K562 (cell line): ENCODE measurements at regions not wholly inside any gene's neighbourhood (a gene's known extent, or its start where the extent isn't known, plus 50 kb on each side); places are given as distances from the start of the nearest gene placed in this dataset.
A peak's percentile ranks its signal among the peaks of the same experiment; 100 is the strongest.

Experiments used
- ATAC-seq: fragments of 200-7000 bp; cut with Tn5 transposase; 3 replicates; pipeline ENCODE4 v1.9.1; 2020; ENCODE audit warnings: moderate library complexity
- BruUV-seq: library from RNA; stranded (reverse); fragments of 400-500 nt; replicated peaks from 2 replicates; lab custom pipeline; 2021; lab: Mats Ljungman, UMichigan
- CTCF ChIA-PET: fragments of 300-600 bp; formaldehyde crosslinking; extraction: SDS; loops from one replicate; lab custom pipeline; 2021; ENCODE audit warnings: low intra/inter-chr PET ratio; lab: Yijun Ruan, JAX
- POLR2A ChIA-PET: fragments of 300-600, 350-650 bp; sonication (Branson Sonifier 250); formaldehyde crosslinking; extraction: SDS; loops from one replicate; lab custom pipeline; 2021; ENCODE audit warnings: antibody characterized with exemption, inconsistent platforms; lab: Yijun Ruan, JAX
- DNase-seq, 4 experiments: peaks; one replicate each; pipeline versions ENCODE4 v3.0.0 to v3.0.0-alpha.2; 2011 to 2018; ENCODE audit warnings: low spot score in 3 of 4, mixed read lengths in 3 of 4; ENCODE audit errors: extremely low read depth in 1 of 4
- FAIRE-seq: peaks from 2 replicates; lab custom pipeline; 2011; peaks lifted over from hg19 to GRCh38; lab: Jason Lieb, UNC
- H2AFZ ChIP-seq: 2 replicates; pipeline ENCODE4 v1.6.0; 2011; ENCODE audit warnings: low read depth, low read length, control low read depth, inconsistent platforms
- H3K27ac ChIP-seq: fragments of 200-600 bp; 3 replicates; pipeline ENCODE4 v1.8.0; 2011; ENCODE audit warnings: low read depth, mild to moderate bottlenecking, control low read depth, inconsistent platforms, low read length, moderate library complexity, mixed read lengths; ENCODE audit errors: extremely low read depth
- H3K27me3 ChIP-seq, 2 experiments: fragments of 300-600 bp in 1 of 2; 2 replicates in 1 of 2; 3 replicates in 1 of 2; pipeline versions ENCODE4 v1.6.0 to v1.8.0; 2011; ENCODE audit warnings: inconsistent platforms in 2 of 2, low read length in 2 of 2, mild to moderate bottlenecking in 1 of 2, mixed read lengths in 1 of 2, moderate library complexity in 1 of 2; ENCODE audit not compliant: control insufficient read depth in 2 of 2, insufficient read depth in 2 of 2
- H3K36me3 ChIP-seq: fragments of 300-600 bp; 3 replicates; pipeline ENCODE4 v1.8.0; 2011; ENCODE audit warnings: mild to moderate bottlenecking, low read length, inconsistent platforms; ENCODE audit not compliant: control insufficient read depth, insufficient read depth
- H3K4me1 ChIP-seq, 2 experiments: fragments of 200-600 bp in 1 of 2; replicated peaks in 1 of 2; 2 replicates in 1 of 2; 3 replicates in 1 of 2; pipeline versions ENCODE4 v1.5.1 to v1.8.0; 2011; ENCODE audit warnings: inconsistent platforms in 2 of 2, low read length in 2 of 2, mild to moderate bottlenecking in 1 of 2, mixed read lengths in 1 of 2, moderate library complexity in 1 of 2; ENCODE audit not compliant: control insufficient read depth in 2 of 2, insufficient read depth in 2 of 2
- H3K4me2 ChIP-seq: 2 replicates; pipeline ENCODE4 v1.6.1; 2011; ENCODE audit warnings: low read length, control low read depth, inconsistent platforms, mixed read lengths; ENCODE audit not compliant: insufficient read depth
- H3K4me3 ChIP-seq: fragments of 200-600 bp; sonication (generic), shearing (Covaris generic); 2 replicates; pipeline ENCODE4 v1.5.1; 2016; ENCODE audit warnings: control low read depth, inconsistent platforms
- H3K79me2 ChIP-seq: fragments of 200-600 bp; 3 replicates; pipeline ENCODE4 v1.8.0; 2011; ENCODE audit warnings: low read length, inconsistent platforms; ENCODE audit not compliant: control insufficient read depth, insufficient read depth
- H3K9ac ChIP-seq, 2 experiments: 2 replicates each; pipeline versions ENCODE4 v1.6.0 to v1.6.1; 2011; ENCODE audit warnings: low read depth in 2 of 2, low read length in 2 of 2, control low read depth in 1 of 2, inconsistent platforms in 1 of 2, mild to moderate bottlenecking in 1 of 2, mixed read lengths in 1 of 2; ENCODE audit not compliant: insufficient read depth in 1 of 2
- H3K9me1 ChIP-seq: one replicate; pipeline ENCODE4 v1.6.0; 2011; ENCODE audit warnings: inconsistent platforms, mild to moderate bottlenecking, low read length, moderate library complexity; ENCODE audit not compliant: control insufficient read depth, insufficient read depth
- H3K9me3 ChIP-seq: replicated peaks from 2 replicates; pipeline ENCODE4 v1.5.1; 2011; ENCODE audit warnings: low read depth, low read length, inconsistent platforms; ENCODE audit not compliant: control insufficient read depth, insufficient read depth
- H4K20me1 ChIP-seq: replicated peaks from 2 replicates; pipeline ENCODE4 v1.6.1; 2011; ENCODE audit warnings: low read length, inconsistent platforms, mixed read lengths; ENCODE audit not compliant: control insufficient read depth, insufficient read depth
- BRD9 ChIP-seq: fragments of 450-650 bp; IDR thresholded peaks from 2 replicates; pipeline ENCODE4 v1.6.1; 2018; ENCODE audit warnings: low read depth; ENCODE audit not compliant: partially characterized antibody
- CEBPB ChIP-seq: fragments of 450-650 bp; IDR thresholded peaks from 2 replicates; pipeline ENCODE4 v1.6.1; 2016; ENCODE audit warnings: missing genetic modification characterization, missing compliant biosample characterization
- CEBPG ChIP-seq, 3 experiments: fragments of 200-800 bp in 1 of 3; sonication (Bioruptor generic) in 1 of 3; sonication (generic) in 1 of 3; formaldehyde crosslinking in 1 of 3; IDR thresholded peaks in 2 of 3; conservative IDR thresholded peaks in 1 of 3; 2 replicates each; pipeline versions ENCODE4 v1.6.1 to v1.8.0; 2016 to 2022; ENCODE audit warnings: missing compliant biosample characterization in 2 of 3, missing genetic modification characterization in 2 of 3, mild to moderate bottlenecking in 1 of 3, missing genetic modification reagents in 1 of 3
- NFXL1 ChIP-seq: fragments of 450-650 bp; formaldehyde crosslinking; IDR thresholded peaks from 2 replicates; pipeline ENCODE4 v1.4.0; 2021; ENCODE audit warnings: mild to moderate bottlenecking
- NR3C1 ChIP-seq: sonication (generic); formaldehyde crosslinking; IDR thresholded peaks from 2 replicates; pipeline ENCODE4 v1.8.1; 2022; ENCODE audit warnings: missing genetic modification reagents
- ZNF347 ChIP-seq: fragments of 450-650 bp; formaldehyde crosslinking; IDR thresholded peaks from 2 replicates; pipeline ENCODE4 v1.4.0; 2020; ENCODE audit warnings: low read depth, mild to moderate bottlenecking, moderate library complexity
- ZNF436 ChIP-seq: fragments of 250-450, 450-650 bp; sonication (Bioruptor Pico); formaldehyde crosslinking; IDR thresholded peaks from 2 replicates; pipeline ENCODE4 v1.7.0; 2020; ENCODE audit warnings: mild to moderate bottlenecking
- WGBS: fragments of 100-300 bp; shearing (Covaris generic); methylation state at CpG from one replicate; pipeline ENCODE4 v1.1.6; 2016; ENCODE audit warnings: low coverage, mixed read lengths; ENCODE audit not compliant: insufficient coverage; ENCODE audit errors: missing lambda C conversion rate; 5-methylcytosine and 5-hydroxymethylcytosine counted together
- in situ Hi-C: fragments of 300-500 bp; cut with MboI; formaldehyde crosslinking; loops from 4 replicates; pipeline ENCODE4 v1.15.0; 2018; ENCODE audit warnings: inconsistent platforms, mixed read lengths
- intact Hi-C: fragments of 100-400 bp; cut with micrococcal nuclease; formaldehyde crosslinking; loops from 2 replicates; pipeline ENCODE4 v1.14.2; 2022
- TF ChIP-seq, protein P1 (sequence below), 3 experiments: fragments of 200-800 bp in 1 of 3; fragments of 250-450 bp in 1 of 3; fragments of 450-650 bp in 1 of 3; sonication (Bioruptor Pico) in 1 of 3; sonication (Bioruptor generic) in 1 of 3; formaldehyde crosslinking in 1 of 3; IDR thresholded peaks; 2 replicates each; pipeline versions ENCODE4 v1.6.1 to v1.8.0; 2016 to 2022; ENCODE audit warnings: mild to moderate bottlenecking in 2 of 3, missing genetic modification characterization in 2 of 3, missing compliant biosample characterization in 1 of 3, moderate library complexity in 1 of 3

DNA sequence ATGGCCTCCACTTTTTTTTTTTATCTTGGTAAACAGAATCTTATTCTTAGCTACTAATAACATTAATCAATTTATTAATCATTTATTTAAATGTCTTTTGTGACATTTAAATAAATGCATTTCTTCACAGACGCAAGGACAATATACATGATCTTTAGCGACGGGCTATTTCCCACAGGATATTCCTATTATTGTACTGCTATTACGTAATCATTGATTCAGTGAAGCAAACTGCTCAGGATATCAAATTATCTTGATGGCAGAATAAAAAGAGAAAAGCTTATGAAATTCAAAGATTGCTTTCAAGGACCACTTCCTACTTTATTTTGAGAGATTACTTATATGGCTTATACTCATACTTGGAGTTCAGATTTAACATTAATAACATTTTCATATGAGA lies 114.1 kb downstream of the FAM9B start:
- Histone ChIP-seq H3K4me3 (no peak overlapping the region), H3K36me3 (no peaks in the 10 kb centered on the region), H3K4me2 (no peak overlapping the region), H4K20me1 (no peaks in the 10 kb centered on the region), H3K79me2 (no peaks in the 10 kb centered on the region), H2AFZ (no peak overlapping the region), H3K9me1 (no peaks in the 10 kb centered on the region), H3K9me3 (no peaks in the 10 kb centered on the region), H3K4me1 (no peaks in the 10 kb centered on the region), H3K9ac (no peak overlapping the region), H3K27ac (no peak overlapping the region), H3K27me3 (no peaks in the 10 kb centered on the region)
- no peak for FAIRE-seq
- CTCF ChIA-PET = no interaction called here
- BruUV-seq = no TSS peak
- POLR2A ChIA-PET = no interaction called here
- WGBS = 4% methylated on average over 4 of the region's 4 CpGs
- intact Hi-C loops = no loop called here
- TF ChIP-seq CEBPG (CRISPR knock-in tag; IDR thresholded peaks at IDR 0.05) (no peak), CEBPG (tag; conservative IDR thresholded peaks at IDR 0.05 in 1 of 2, IDR thresholded peaks at IDR 0.05 in 1 of 2) (peak in 1 of 2 experiments; percentile 68; a peak in 2 of 4 replicates), NFXL1 (CRISPR knock-in tag) (no peak), ZNF347 (CRISPR knock-in tag) (no peak), ZNF436 (CRISPR knock-in tag) (no peak), CEBPB (tag) (0 out of 2 replicates have a peak, but pooled peaks have one; percentile 35), BRD9 (no peak), NR3C1 (CRISPR knock-in tag) (no peak)
- TF ChIP-seq, protein P1, sequence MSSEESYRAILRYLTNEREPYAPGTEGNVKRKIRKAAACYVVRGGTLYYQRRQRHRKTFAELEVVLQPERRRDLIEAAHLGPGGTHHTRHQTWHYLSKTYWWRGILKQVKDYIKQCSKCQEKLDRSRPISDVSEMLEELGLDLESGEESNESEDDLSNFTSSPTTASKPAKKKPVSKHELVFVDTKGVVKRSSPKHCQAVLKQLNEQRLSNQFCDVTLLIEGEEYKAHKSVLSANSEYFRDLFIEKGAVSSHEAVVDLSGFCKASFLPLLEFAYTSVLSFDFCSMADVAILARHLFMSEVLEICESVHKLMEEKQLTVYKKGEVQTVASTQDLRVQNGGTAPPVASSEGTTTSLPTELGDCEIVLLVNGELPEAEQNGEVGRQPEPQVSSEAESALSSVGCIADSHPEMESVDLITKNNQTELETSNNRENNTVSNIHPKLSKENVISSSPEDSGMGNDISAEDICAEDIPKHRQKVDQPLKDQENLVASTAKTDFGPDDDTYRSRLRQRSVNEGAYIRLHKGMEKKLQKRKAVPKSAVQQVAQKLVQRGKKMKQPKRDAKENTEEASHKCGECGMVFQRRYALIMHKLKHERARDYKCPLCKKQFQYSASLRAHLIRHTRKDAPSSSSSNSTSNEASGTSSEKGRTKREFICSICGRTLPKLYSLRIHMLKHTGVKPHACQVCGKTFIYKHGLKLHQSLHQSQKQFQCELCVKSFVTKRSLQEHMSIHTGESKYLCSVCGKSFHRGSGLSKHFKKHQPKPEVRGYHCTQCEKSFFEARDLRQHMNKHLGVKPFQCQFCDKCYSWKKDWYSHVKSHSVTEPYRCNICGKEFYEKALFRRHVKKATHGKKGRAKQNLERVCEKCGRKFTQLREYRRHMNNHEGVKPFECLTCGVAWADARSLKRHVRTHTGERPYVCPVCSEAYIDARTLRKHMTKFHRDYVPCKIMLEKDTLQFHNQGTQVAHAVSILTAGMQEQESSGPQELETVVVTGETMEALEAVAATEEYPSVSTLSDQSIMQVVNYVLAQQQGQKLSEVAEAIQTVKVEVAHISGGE (CRISPR knock-in tag; IDR thresholded peaks at IDR 0.05) = no peak
- ATAC-seq = no peak
- DNase-seq = no peak
- in situ Hi-C loops = no loop called here
